DND-41 (cell line): ENCODE measurements at regions not wholly inside any gene's neighbourhood (a gene's known extent, or its start where the extent isn't known, plus 50 kb on each side); places are given as distances from the start of the nearest gene placed in this dataset.

ENCODE experiments used
- CTCF ChIP-seq: IDR thresholded peaks from 2 replicates; pipeline ENCODE4 v1.5.1; 2012; ENCODE audit warnings: borderline replicate concordance, low read length, moderate library complexity, mild to moderate bottlenecking; ENCODE audit not compliant: poor library complexity, severe bottlenecking; ENCODE audit errors: extremely low read depth
- EZH2 ChIP-seq: IDR thresholded peaks from 3 replicates; pipeline ENCODE4 v1.6.1; 2012; ENCODE audit warnings: borderline replicate concordance, low read depth, mild to moderate bottlenecking, moderate library complexity, low read length, inconsistent platforms; ENCODE audit not compliant: severe bottlenecking

DNA sequence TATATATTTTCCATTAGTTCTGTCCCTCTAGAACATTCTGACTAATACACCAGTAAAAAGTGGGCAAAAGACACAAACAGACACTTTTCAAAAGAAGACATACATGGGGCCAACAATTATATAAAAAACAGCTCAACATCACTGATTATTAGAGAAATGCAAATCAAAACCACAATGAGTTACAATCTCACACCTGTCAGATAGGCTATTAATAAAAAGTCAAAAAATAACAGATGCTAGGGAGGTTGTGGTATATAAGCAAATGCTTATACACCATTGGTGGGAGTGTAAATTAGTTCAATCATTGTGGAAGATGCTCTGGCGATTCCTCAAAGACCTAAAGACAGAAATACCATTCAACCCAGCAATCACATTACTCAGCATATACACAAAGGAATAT, 1707.8 kb downstream of the GRIK2 start:
- TF ChIP-seq CTCF (no peak), EZH2 (no peak)
